Gastrocnemius medialis (tissue), 4 donors: ENCODE measurements at regions not wholly inside any gene's neighbourhood (a gene's known extent, or its start where the extent isn't known, plus 50 kb on each side); places are given as distances from the start of the nearest gene placed in this dataset.

Source experiments
- ATAC-seq, 2 donors: fragments of 150-250 bp; one replicate each; pipeline ENCODE4 v1.9.1; 2016
- DNase-seq, 2 donors: peaks; one replicate each; pipeline ENCODE4 v3.0.0-alpha.2; 2019
- H3K27ac ChIP-seq, 4 donors: fragments of 200-600 bp; sonication (generic); 1 replicate in 1 of 4; 2 replicates in 3 of 4; pipeline ENCODE4 v1.5.1; 2016 to 2018; ENCODE audit warnings: mild to moderate bottlenecking in 2 of 4, moderate library complexity in 1 of 4
- H3K27me3 ChIP-seq, 3 donors: fragments of 200-600 bp; sonication (generic) in 2 of 3; 1 replicate in 1 of 3; 2 replicates in 2 of 3; pipeline versions ENCODE4 v1.5.1 to v1.6.0; 2016 to 2019; ENCODE audit warnings: mild to moderate bottlenecking in 1 of 3, moderate library complexity in 1 of 3
- H3K36me3 ChIP-seq, 2 donors: fragments of 200-600 bp; sonication (generic) in 1 of 2; one replicate each; pipeline ENCODE4 v1.5.1; 2017 to 2018
- H3K4me1 ChIP-seq, 2 donors: fragments of 200-600 bp; sonication (generic) in 1 of 2; one replicate each; pipeline ENCODE4 v1.5.1; 2016 to 2017; ENCODE audit warnings: mild to moderate bottlenecking in 2 of 2
- H3K4me3 ChIP-seq, 4 donors: fragments of 200-600 bp; sonication (generic) in 3 of 4; 1 replicate in 1 of 4; 2 replicates in 3 of 4; pipeline ENCODE4 v1.5.1; 2016 to 2019; ENCODE audit warnings: mild to moderate bottlenecking in 2 of 4
- H3K9me3 ChIP-seq, 3 donors: fragments of 200-600 bp; sonication (generic) in 2 of 3; 1 replicate in 1 of 3; 2 replicates in 2 of 3; pipeline ENCODE4 v1.5.1; 2016 to 2019
- CTCF ChIP-seq, 5 experiments: fragments of 450-650 bp in 3 of 5; fragments of 200-600 bp in 2 of 5; sonication (generic) in 2 of 5; IDR thresholded peaks in 4 of 5; conservative IDR thresholded peaks in 1 of 5; 1 replicate in 4 of 5; 2 replicates in 1 of 5; pipeline ENCODE4 v1.5.1; 2016 to 2019; ENCODE audit warnings: antibody characterized with exemption in 5 of 5, mild to moderate bottlenecking in 3 of 5, moderate library complexity in 3 of 5
- POLR2A ChIP-seq, 2 donors: fragments of 450-650 bp; IDR thresholded peaks; one replicate each; pipeline ENCODE4 v1.6.1; 2017; ENCODE audit warnings: antibody characterized with exemption in 2 of 2, mild to moderate bottlenecking in 2 of 2, moderate library complexity in 2 of 2
- in situ Hi-C, 4 donors: fragments of 200-750 bp; cut with MboI; loops; one replicate each; pipeline versions ENCODE4 v1.15.0 to v1.8.0; 2017; ENCODE audit warnings: low sequenced_read_pairs in 4 of 4
- intact Hi-C: fragments of 100-400 bp; cut with DNase I; formaldehyde crosslinking; loops from one replicate; pipeline ENCODE4 v1.15.1; 2023; ENCODE audit warnings: low total_unique reads

GRCh38 chr9:29691758-29692407 is 2118.6 kb upstream of the C9orf72 start:
- intact Hi-C loops = no loop called here
- Histone ChIP-seq H3K9me3 (no peaks in the 10 kb centered on the region), H3K36me3 (no peaks in the 10 kb centered on the region), H3K4me3 (no peak overlapping the region), H3K27ac (no peak overlapping the region), H3K27me3 (no peaks in the 10 kb centered on the region), H3K4me1 (no peaks in the 10 kb centered on the region)
- TF ChIP-seq POLR2A (IDR thresholded peaks at IDR 0.05) (no peak), CTCF (IDR thresholded peaks at IDR 0.05 in 4 of 5, conservative IDR thresholded peaks at IDR 0.05 in 1 of 5) (no peak)
- in situ Hi-C loops = no loop called here
- ATAC-seq = no peak
- DNase-seq = no peak

- no peaks in the 10 kb centered on the region for H3K4me1 ChIP-seq
These were observed 2123.7 kb upstream of the C9orf72 start for GRCh38 chr9:29697011-29697410.

GRCh38 chr9:29701559-29701958 is 2128.3 kb upstream of the C9orf72 start:
- ATAC-seq (no peak), DNase-seq (no peak)
- Histone ChIP-seq H3K27me3 (no peaks in the 10 kb centered on the region), H3K27ac (no peak overlapping the region), H3K9me3 (no peaks in the 10 kb centered on the region), H3K36me3 (no peaks in the 10 kb centered on the region), H3K4me3 (no peak overlapping the region), H3K4me1 (no peaks in the 10 kb centered on the region)
- in situ Hi-C loops (no loop called here), intact Hi-C loops (no loop called here)
- TF ChIP-seq POLR2A (IDR thresholded peaks at IDR 0.05) = no peak
- no peak for TF ChIP-seq CTCF (IDR thresholded peaks at IDR 0.05 in 4 of 5, conservative IDR thresholded peaks at IDR 0.05 in 1 of 5)

More at GRCh38 chr9:29697011-29697410, 2123.7 kb upstream of the C9orf72 start:
- no peak overlapping the region for H3K27ac ChIP-seq
- H3K27me3 ChIP-seq = no peaks in the 10 kb centered on the region
- no peaks in the 10 kb centered on the region for H3K9me3 ChIP-seq
- in situ Hi-C loops = no loop called here
- no peaks in the 10 kb centered on the region for H3K36me3 ChIP-seq
- DNase-seq (no peak), ATAC-seq (no peak)
- TF ChIP-seq CTCF (IDR thresholded peaks at IDR 0.05 in 4 of 5, conservative IDR thresholded peaks at IDR 0.05 in 1 of 5) (no peak), POLR2A (IDR thresholded peaks at IDR 0.05) (no peak)
- intact Hi-C loops = no loop called here
- no peak overlapping the region for H3K4me3 ChIP-seq

- intact Hi-C loops (no loop called here), in situ Hi-C loops (no loop called here)
- Histone ChIP-seq H3K9me3 (no peaks in the 10 kb centered on the region), H3K27me3 (no peaks in the 10 kb centered on the region), H3K36me3 (no peaks in the 10 kb centered on the region), H3K4me1 (no peaks in the 10 kb centered on the region), H3K4me3 (no peak overlapping the region), H3K27ac (no peak overlapping the region)
- TF ChIP-seq POLR2A (IDR thresholded peaks at IDR 0.05) = no peak
- TF ChIP-seq CTCF (IDR thresholded peaks at IDR 0.05 in 4 of 5, conservative IDR thresholded peaks at IDR 0.05 in 1 of 5) = no peak
- ATAC-seq (no peak), DNase-seq (no peak)
These were observed 2128.7 kb upstream of the C9orf72 start for GRCh38 chr9:29701971-29702370.

- no peaks in the 10 kb centered on the region for H3K4me1 ChIP-seq
- no peak overlapping the region for H3K4me3 ChIP-seq
- H3K27ac ChIP-seq = no peak overlapping the region
- in situ Hi-C loops = loop anchor here in 1 of 4 donors (10.0 kb wide), 1 partner anchor 60 kb away; no protein-coding TSS in a partner anchor
- ATAC-seq (no peak), DNase-seq (no peak)
- no peaks in the 10 kb centered on the region for H3K9me3 ChIP-seq
- H3K36me3 ChIP-seq = no peaks in the 10 kb centered on the region
- intact Hi-C loops = no loop called here
- no peaks in the 10 kb centered on the region for H3K27me3 ChIP-seq
- no peak for TF ChIP-seq POLR2A (IDR thresholded peaks at IDR 0.05)
- no peak for TF ChIP-seq CTCF (IDR thresholded peaks at IDR 0.05 in 4 of 5, conservative IDR thresholded peaks at IDR 0.05 in 1 of 5)
These were observed 2141.6 kb upstream of the C9orf72 start for GRCh38 chr9:29714860-29715259.
